Heart left ventricle (tissue), 13 donors: ENCODE measurements at regions not wholly inside any gene's neighbourhood (a gene's known extent, or its start where the extent isn't known, plus 50 kb on each side); places are given as distances from the start of the nearest gene placed in this dataset.

ENCODE experiments used
- CTCF ChIP-seq, 12 donors: fragments of 200-600 bp; sonication (generic) in 4 of 12; IDR thresholded peaks; one replicate each; pipeline versions ENCODE4 v1.5.0 to v1.8.0; 2018 to 2022; ENCODE audit warnings: antibody characterized with exemption in 12 of 12, mild to moderate bottlenecking in 5 of 12
- POLR2A ChIP-seq, 2 donors: fragments of 450-650 bp; IDR thresholded peaks; one replicate each; pipeline ENCODE4 v1.6.1; 2017; ENCODE audit warnings: antibody characterized with exemption in 2 of 2, mild to moderate bottlenecking in 2 of 2, moderate library complexity in 2 of 2
- donor health status: ischemic (EF 13 %, LVEDD 7.1; RV severe dilation, severe dysfunction).
- donor health status: DM: no; HTN: yes; CAD: no.
- donor health status: DM: no; HTN: no; CAD: no.
- donor health status: ischemic (EF 25% LVEDD 6.9; RV normal size, moderate dysfunction).
- donor health status: ischemic (EF 25% LVEDD 5.7; RV mildly dilated, moderate dysfunction).
- donor health status: ischemic (EF 35%, LVEDD 5.7; RV mildly dilated, moderate dysfunction).
- donor health status: nonischemic (EF 11% LVEDD 7.7; RV severe dilation, severe dysfunction).
- donor health status: DM: yes; HTN: yes; CAD: no.
- donor health status: PGD.
- donor health status: ischemic (EF 29% LVEDD 5.4; RV normal size, mild dysfunction).
- donor health status: nonischemic (EF 23%, LVEDD 6.1; RV moderate dilation, normal function).

- TF ChIP-seq CTCF (IDR thresholded peaks at IDR 0.05) (no peak), POLR2A (IDR thresholded peaks at IDR 0.05) (no peak)
Measured at GRCh38 chr13:105084931-105085330, 1450.5 kb downstream of the EFNB2 start.
